ENCODE measurements at regions not wholly inside any gene's neighbourhood (a gene's known extent, or its start where the extent isn't known, plus 50 kb on each side); places are given as distances from the start of the nearest gene placed in this dataset.

- 69 to 80% methylated on average over 5 of the region's 5 CpGs for WGBS, 2 donors
- H3K4me3 ChIP-seq: no peak overlapping the region
- H3K4me1 ChIP-seq: no peaks in the 10 kb centered on the region
- H3K27me3 ChIP-seq: no peaks in the 10 kb centered on the region
- ATAC-seq: no peak
- no peak for DNase-seq
- H3K9me3 ChIP-seq: no peaks in the 10 kb centered on the region
- H3K36me3 ChIP-seq (replicated peaks in 1 of 2; ENCODE audit: insufficient read depth in 1 of 2, low read depth in 2 of 2): no peaks in the 10 kb centered on the region
- intact Hi-C loops (cut with DNase I): no loop called here
- TF ChIP-seq POLR2A (IDR thresholded peaks at IDR 0.05) (no peak), CTCF (IDR thresholded peaks at IDR 0.05) (no peak)
- H3K27ac ChIP-seq: no peak overlapping the region
Measured at GRCh38 chr7:52925332-52925731, 110.1 kb upstream of the POM121L12 start.

- TF ChIP-seq POLR2A (IDR thresholded peaks at IDR 0.05): no peak
- no peak for TF ChIP-seq CTCF (IDR thresholded peaks at IDR 0.05)
- H3K36me3 ChIP-seq (replicated peaks in 1 of 2; ENCODE audit: insufficient read depth in 1 of 2, low read depth in 2 of 2): no peaks in the 10 kb centered on the region
- H3K4me3 ChIP-seq: no peak overlapping the region
- intact Hi-C loops (cut with DNase I): no loop called here
- H3K27me3 ChIP-seq: no peaks in the 10 kb centered on the region
- ATAC-seq (no peak), DNase-seq (no peak)
- H3K27ac ChIP-seq: no peak overlapping the region
- H3K9me3 ChIP-seq: no peaks in the 10 kb centered on the region
- 6 to 21% methylated on average over 3 of the region's 3 CpGs for whole genome bisulfite sequencing, 2 donors
- H3K4me1 ChIP-seq: no peaks in the 10 kb centered on the region
Measured at GRCh38 chr7:52920977-52921376, 114.5 kb upstream of the POM121L12 start.

- Histone ChIP-seq H3K9me3 (no peaks in the 10 kb centered on the region), H3K27me3 (no peaks in the 10 kb centered on the region), H3K36me3 (replicated peaks in 1 of 2; ENCODE audit: insufficient read depth in 1 of 2, low read depth in 2 of 2) (no peaks in the 10 kb centered on the region), H3K4me3 (no peak overlapping the region), H3K27ac (no peak overlapping the region), H3K4me1 (no peaks in the 10 kb centered on the region)
- TF ChIP-seq POLR2A (IDR thresholded peaks at IDR 0.05): no peak
- peak in 3 of 7 experiments; percentile 5 to 12 (median 8) for TF ChIP-seq CTCF (IDR thresholded peaks at IDR 0.05)
- WGBS, 2 donors: 41 to 42% methylated on average over 7 of the region's 7 CpGs
- intact Hi-C loops (cut with DNase I): no loop called here
- ATAC-seq (no peak), DNase-seq (peak in 1 of 4 donors; percentile 9)
Measured at GRCh38 chr7:52917982-52918578, 117.4 kb upstream of the POM121L12 start.

- H3K4me1 ChIP-seq: no peaks in the 10 kb centered on the region
- 69 to 73% methylated on average over 10 of the region's 10 CpGs for WGBS, 2 donors
- H3K27ac ChIP-seq: no peak overlapping the region
- intact Hi-C loops (cut with DNase I): no loop called here
- no peak for DNase-seq
- no peaks in the 10 kb centered on the region for H3K27me3 ChIP-seq
- ATAC-seq: no peak
- H3K4me3 ChIP-seq: no peak overlapping the region
- no peaks in the 10 kb centered on the region for H3K9me3 ChIP-seq
- no peak for TF ChIP-seq CTCF (IDR thresholded peaks at IDR 0.05)
- TF ChIP-seq POLR2A (IDR thresholded peaks at IDR 0.05): no peak
- no peaks in the 10 kb centered on the region for H3K36me3 ChIP-seq (replicated peaks in 1 of 2; ENCODE audit: insufficient read depth in 1 of 2, low read depth in 2 of 2)
Measured at GRCh38 chr7:52911795-52912194, 123.6 kb upstream of the POM121L12 start.

- no peak for ATAC-seq
- Histone ChIP-seq H3K27me3 (no peaks in the 10 kb centered on the region), H3K4me3 (no peak overlapping the region), H3K36me3 (replicated peaks in 1 of 2; ENCODE audit: insufficient read depth in 1 of 2, low read depth in 2 of 2) (no peaks in the 10 kb centered on the region), H3K4me1 (no peaks in the 10 kb centered on the region), H3K9me3 (no peaks in the 10 kb centered on the region), H3K27ac (no peak overlapping the region)
- intact Hi-C loops (cut with DNase I): no loop called here
- WGBS, 2 donors: 75 to 82% methylated on average over 2 to 7 of the region's 7 CpGs
- DNase-seq: no peak
- TF ChIP-seq CTCF (IDR thresholded peaks at IDR 0.05) (no peak), POLR2A (IDR thresholded peaks at IDR 0.05) (no peak)
Measured at GRCh38 chr7:52911326-52911725, 124.1 kb upstream of the POM121L12 start.

Measured in body of pancreas (tissue), 4 donors.